ENCODE measurements at regions not wholly inside any gene's neighbourhood (a gene's known extent, or its start where the extent isn't known, plus 50 kb on each side); places are given as distances from the start of the nearest gene placed in this dataset.

DNA sequence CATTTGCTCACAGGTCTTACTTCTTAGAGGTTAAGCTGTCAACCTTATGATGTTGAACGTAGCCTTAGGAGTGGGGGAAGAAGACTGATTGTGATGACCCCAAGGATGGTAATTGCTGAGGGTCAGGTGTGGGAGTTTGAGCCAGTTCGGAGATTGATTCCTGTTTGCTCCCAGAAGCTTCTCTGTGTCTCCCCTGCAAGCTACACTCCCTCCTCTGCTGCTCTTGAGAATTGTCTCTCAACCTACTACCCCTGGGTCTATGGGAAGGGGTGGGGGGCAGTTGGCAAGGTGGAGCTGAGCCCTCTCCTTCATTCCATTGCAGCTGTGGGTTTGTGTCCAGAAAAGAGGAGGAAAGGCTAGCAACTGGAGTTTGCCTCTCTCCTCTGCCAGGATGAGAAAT lies 113.8 kb downstream of the PLEKHG1 start:
- no peaks in the 10 kb centered on the region for H3K36me3 ChIP-seq
- no peak overlapping the region for H3K27ac ChIP-seq
- no peak overlapping the region for H3K4me3 ChIP-seq
- H3K9me3 ChIP-seq (replicated peaks), result no peaks in the 10 kb centered on the region
- DNase-seq, result no peak
- no peaks in the 10 kb centered on the region for H3K27me3 ChIP-seq
- H3K4me1 ChIP-seq, result peaks cover 5% of the 10 kb centered on the region; the same call in 1 of the 2 replicates

- H3K27ac ChIP-seq, result no peak overlapping the region
- H3K9me3 ChIP-seq (replicated peaks), result no peaks in the 10 kb centered on the region
- no peaks in the 10 kb centered on the region for H3K27me3 ChIP-seq
- no peak overlapping the region for H3K4me3 ChIP-seq
- H3K4me1 ChIP-seq, result peaks cover 8% of the 10 kb centered on the region
- H3K36me3 ChIP-seq, result no peaks in the 10 kb centered on the region
- DNase-seq, result no peak
Measured at GRCh38 chr6:150713931-150714330, 114.2 kb downstream of the PLEKHG1 start.

- no peak for DNase-seq
- Histone ChIP-seq H3K9me3 (replicated peaks) (no peaks in the 10 kb centered on the region), H3K27ac (no peak overlapping the region), H3K27me3 (no peaks in the 10 kb centered on the region), H3K36me3 (no peaks in the 10 kb centered on the region), H3K4me1 (peaks cover 17% of the 10 kb centered on the region), H3K4me3 (no peak overlapping the region)
Measured at GRCh38 chr6:150715133-150715532, 115.4 kb downstream of the PLEKHG1 start.

DNA sequence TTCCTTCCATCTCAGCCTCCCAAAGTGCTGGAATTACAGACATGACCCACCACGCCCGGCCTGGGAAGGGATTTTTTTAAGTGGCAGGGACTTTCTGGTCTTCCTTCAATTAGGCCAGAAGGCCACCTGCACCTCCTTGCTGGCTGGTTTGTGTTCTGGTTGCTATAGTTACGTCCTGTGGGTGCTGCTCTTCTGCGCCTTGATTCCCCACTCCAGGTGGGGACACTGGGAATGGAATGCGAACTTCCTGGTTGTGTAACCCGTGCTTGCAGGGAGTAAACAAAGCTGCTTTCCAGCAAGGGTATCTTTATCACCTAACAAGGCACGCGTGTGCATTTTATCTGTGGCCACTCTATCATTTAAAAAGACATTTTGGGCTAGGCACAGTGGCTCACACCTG lies 117.7 kb downstream of the PLEKHG1 start:
- Histone ChIP-seq H3K27me3 (no peaks in the 10 kb centered on the region), H3K27ac (no peak overlapping the region), H3K36me3 (no peaks in the 10 kb centered on the region), H3K9me3 (replicated peaks) (no peaks in the 10 kb centered on the region), H3K4me3 (no peak overlapping the region), H3K4me1 (peaks cover 29% of the 10 kb centered on the region)
- no peak for DNase-seq

DNA sequence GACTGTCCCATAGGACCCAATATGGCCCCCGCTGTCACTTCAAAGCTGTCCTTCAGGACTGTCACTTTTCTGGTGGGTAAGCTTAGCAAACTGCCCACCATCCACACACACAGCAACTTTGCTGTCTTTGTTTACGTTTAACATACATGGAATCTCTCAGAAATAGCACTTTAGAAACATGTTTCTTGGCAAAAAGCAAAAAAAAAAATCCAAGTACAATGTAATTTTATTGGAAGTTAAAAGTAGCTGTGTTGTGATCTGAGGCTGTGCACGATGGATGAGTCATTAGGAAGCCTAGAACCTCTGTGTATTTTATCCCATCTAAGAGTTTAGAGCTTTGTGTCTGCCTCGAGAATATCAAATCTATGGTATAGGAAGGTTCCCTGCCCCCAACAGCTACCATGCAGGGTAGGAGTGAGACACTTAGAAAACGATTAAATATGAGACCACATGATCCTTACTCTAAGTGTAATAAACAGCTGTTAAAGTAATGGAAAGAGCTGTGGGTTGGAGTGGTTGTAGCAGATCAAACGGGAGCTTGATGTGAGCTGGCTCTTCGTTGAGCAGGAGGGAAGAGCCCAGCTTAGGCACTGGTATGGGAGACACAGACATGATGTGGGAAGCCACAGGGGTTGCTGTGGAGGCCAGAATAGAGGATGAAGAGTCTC lies 119.5 kb downstream of the PLEKHG1 start:
- peaks cover 36% of the 10 kb centered on the region for H3K4me1 ChIP-seq
- no peaks in the 10 kb centered on the region for H3K9me3 ChIP-seq (replicated peaks)
- peak overlapping the region; percentile 27; the same call in 1 of the 2 replicates for H3K27ac ChIP-seq
- no peaks in the 10 kb centered on the region for H3K27me3 ChIP-seq
- DNase-seq, result peak; percentile 69 to 79
- no peak overlapping the region for H3K4me3 ChIP-seq
- no peaks in the 10 kb centered on the region for H3K36me3 ChIP-seq

DNA sequence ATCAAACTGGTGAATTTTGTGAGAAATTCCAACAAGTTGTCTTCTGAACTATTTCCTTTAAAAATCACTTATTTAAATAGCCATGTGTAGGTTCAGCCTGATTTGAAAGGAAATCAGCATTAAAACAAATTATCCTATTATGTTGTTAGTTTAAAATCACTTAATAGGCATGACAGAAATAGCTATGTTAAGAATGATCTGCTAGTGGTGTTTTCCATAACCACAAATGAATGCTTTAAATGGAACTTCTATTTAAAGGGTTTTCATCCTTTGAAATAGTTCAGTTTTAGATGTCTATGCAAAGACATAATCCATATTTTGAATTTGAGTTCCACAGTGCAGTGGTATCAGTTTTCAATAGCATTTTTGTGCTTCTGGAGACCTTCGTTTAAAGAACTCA lies 120.1 kb downstream of the PLEKHG1 start:
- no peaks in the 10 kb centered on the region for H3K9me3 ChIP-seq (replicated peaks)
- no peak overlapping the region for H3K4me3 ChIP-seq
- no peaks in the 10 kb centered on the region for H3K27me3 ChIP-seq
- H3K4me1 ChIP-seq, result peaks cover 36% of the 10 kb centered on the region
- no peak for DNase-seq
- H3K36me3 ChIP-seq, result no peaks in the 10 kb centered on the region
- peak overlapping the region; percentile 27; the same call in 1 of the 2 replicates for H3K27ac ChIP-seq

GRCh38 chr6:150720774-150721233 lies 121.1 kb downstream of the PLEKHG1 start:
- Histone ChIP-seq H3K36me3 (no peaks in the 10 kb centered on the region), H3K4me1 (peaks cover 36% of the 10 kb centered on the region), H3K27me3 (no peaks in the 10 kb centered on the region), H3K9me3 (replicated peaks) (no peaks in the 10 kb centered on the region), H3K27ac (peak overlapping the region; percentile 27; the same call in 1 of the 2 replicates), H3K4me3 (no peak overlapping the region)
- peak; percentile 48 to 72 for DNase-seq

- no peak overlapping the region for H3K27ac ChIP-seq
- H3K27me3 ChIP-seq, result no peaks in the 10 kb centered on the region
- no peak for DNase-seq
- H3K4me1 ChIP-seq, result peaks cover 36% of the 10 kb centered on the region
- no peaks in the 10 kb centered on the region for H3K36me3 ChIP-seq
- H3K4me3 ChIP-seq, result no peak overlapping the region
- H3K9me3 ChIP-seq (replicated peaks), result no peaks in the 10 kb centered on the region
Measured at GRCh38 chr6:150721418-150722266, 122.0 kb downstream of the PLEKHG1 start.

GRCh38 chr6:150722614-150723344 lies 123.1 kb downstream of the PLEKHG1 start:
- Histone ChIP-seq H3K4me3 (no peak overlapping the region), H3K4me1 (peaks cover 36% of the 10 kb centered on the region), H3K36me3 (no peaks in the 10 kb centered on the region), H3K27ac (no peak overlapping the region), H3K9me3 (replicated peaks) (no peaks in the 10 kb centered on the region), H3K27me3 (no peaks in the 10 kb centered on the region)
- no peak for DNase-seq

- peaks cover 36% of the 10 kb centered on the region for H3K4me1 ChIP-seq
- H3K27ac ChIP-seq, result no peak overlapping the region
- no peak overlapping the region for H3K4me3 ChIP-seq
- no peaks in the 10 kb centered on the region for H3K36me3 ChIP-seq
- DNase-seq, result no peak
- no peaks in the 10 kb centered on the region for H3K27me3 ChIP-seq
- H3K9me3 ChIP-seq (replicated peaks), result no peaks in the 10 kb centered on the region
Measured at GRCh38 chr6:150723345-150723658, 123.6 kb downstream of the PLEKHG1 start.

GRCh38 chr6:150723857-150724256 lies 124.2 kb downstream of the PLEKHG1 start:
- DNase-seq, result peak; percentile 65 to 68
- Histone ChIP-seq H3K4me3 (no peak overlapping the region), H3K4me1 (peaks cover 34% of the 10 kb centered on the region), H3K36me3 (no peaks in the 10 kb centered on the region), H3K27ac (no peak overlapping the region), H3K27me3 (no peaks in the 10 kb centered on the region), H3K9me3 (replicated peaks) (no peaks in the 10 kb centered on the region)

DNA sequence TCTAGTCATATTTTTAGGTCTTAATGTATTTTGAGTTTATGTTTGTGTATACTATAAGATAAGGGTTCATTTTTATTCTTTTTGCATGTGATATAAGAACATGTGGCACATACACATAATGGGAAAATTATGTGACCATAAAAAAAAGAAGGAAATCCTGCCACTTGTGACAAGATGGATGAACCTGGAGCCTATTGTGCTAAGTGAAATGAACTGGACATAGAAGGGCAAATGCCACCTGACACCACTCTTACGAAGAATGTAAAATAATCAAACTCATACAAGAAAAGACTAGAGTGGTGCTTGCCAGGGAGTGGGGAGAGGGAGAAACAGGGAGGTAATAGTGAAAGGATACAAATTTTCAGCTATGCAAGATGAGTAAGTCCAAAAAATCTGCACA lies 126.1 kb downstream of the PLEKHG1 start:
- no peak overlapping the region for H3K4me3 ChIP-seq
- no peaks in the 10 kb centered on the region for H3K27me3 ChIP-seq
- H3K4me1 ChIP-seq, result peaks cover 14% of the 10 kb centered on the region
- no peak for DNase-seq
- no peaks in the 10 kb centered on the region for H3K9me3 ChIP-seq (replicated peaks)
- no peak overlapping the region for H3K27ac ChIP-seq
- no peaks in the 10 kb centered on the region for H3K36me3 ChIP-seq

DNA sequence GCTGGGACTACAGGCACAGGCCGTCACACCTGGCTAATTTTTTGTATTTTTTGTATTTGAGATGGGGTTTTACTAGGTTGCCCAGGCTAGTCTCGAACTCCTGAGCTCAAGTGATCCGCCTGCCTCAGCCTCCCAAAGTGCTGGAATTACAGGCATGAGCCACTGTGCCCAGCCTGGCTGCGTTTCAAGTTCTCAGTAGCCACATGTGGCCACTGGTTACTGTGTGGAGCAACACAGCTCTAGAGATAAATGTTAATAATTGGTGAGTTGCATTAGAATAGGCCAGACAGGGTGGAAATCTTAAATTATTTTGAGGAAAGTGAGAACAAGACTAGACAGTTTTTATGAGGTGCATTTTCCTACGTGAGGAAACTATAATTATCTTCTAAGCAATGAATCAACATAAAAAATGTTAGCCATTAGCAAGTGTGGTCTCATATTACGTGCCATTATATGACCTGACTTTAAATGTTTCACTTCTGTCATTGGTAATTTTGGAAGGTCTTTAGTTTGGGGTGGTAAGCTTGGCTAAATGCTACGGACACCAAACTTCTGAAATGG lies 129.6 kb downstream of the PLEKHG1 start:
- no peaks in the 10 kb centered on the region for H3K36me3 ChIP-seq
- no peaks in the 10 kb centered on the region for H3K4me1 ChIP-seq
- no peaks in the 10 kb centered on the region for H3K9me3 ChIP-seq (replicated peaks)
- no peaks in the 10 kb centered on the region for H3K27me3 ChIP-seq
- DNase-seq, result no peak
- H3K27ac ChIP-seq, result no peak overlapping the region
- no peak overlapping the region for H3K4me3 ChIP-seq

DNA sequence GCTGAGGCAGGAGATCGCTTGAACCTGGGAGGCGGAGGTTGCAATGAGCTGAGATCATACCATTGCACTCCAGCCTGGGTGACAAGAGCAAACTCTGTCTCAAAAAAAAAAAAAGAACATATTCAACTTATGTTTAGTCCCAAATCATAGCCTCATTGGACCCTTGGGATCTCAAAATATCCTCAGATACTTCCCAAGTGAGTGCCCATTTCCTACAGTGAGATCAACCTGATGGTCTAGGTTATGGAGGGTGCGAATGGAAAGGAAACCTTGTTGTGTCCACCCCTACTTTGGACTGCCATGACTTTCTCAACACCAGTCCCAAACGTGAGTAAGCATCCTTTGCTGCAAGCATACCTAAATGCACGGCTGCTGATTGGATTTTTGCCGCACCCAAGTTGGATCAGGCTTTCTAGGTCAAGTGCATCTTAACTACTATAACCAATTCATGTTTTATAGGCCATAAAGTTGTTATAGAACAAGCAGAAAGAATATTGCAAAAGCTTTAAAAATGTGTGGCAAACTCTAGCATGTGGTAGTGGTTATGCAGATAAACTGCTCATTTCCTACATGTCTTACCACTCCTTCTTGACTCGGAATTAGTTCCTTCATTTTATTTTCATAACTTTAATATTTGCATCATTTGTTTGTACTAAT lies 131.2 kb downstream of the PLEKHG1 start:
- no peak for DNase-seq
- H3K4me3 ChIP-seq, result no peak overlapping the region
- H3K4me1 ChIP-seq, result no peaks in the 10 kb centered on the region
- H3K27me3 ChIP-seq, result no peaks in the 10 kb centered on the region
- no peaks in the 10 kb centered on the region for H3K9me3 ChIP-seq (replicated peaks)
- no peaks in the 10 kb centered on the region for H3K36me3 ChIP-seq
- no peak overlapping the region for H3K27ac ChIP-seq
